ENCODE measurements at regions not wholly inside any gene's neighbourhood (a gene's known extent, or its start where the extent isn't known, plus 50 kb on each side); places are given as distances from the start of the nearest gene placed in this dataset.

GRCh38 chr15:75131269-75131643 lies 70.4 kb upstream of the C15orf39 start:
- TF ChIP-seq SIN3A (IDR thresholded peaks at IDR 0.05; ENCODE audit: borderline replicate concordance, insufficient read depth, low read length) (no peak), TAF1 (IDR thresholded peaks at IDR 0.05; ENCODE audit: borderline replicate concordance, insufficient read depth, low read length) (no peak)
